ENCODE measurements at regions not wholly inside any gene's neighbourhood (a gene's known extent, or its start where the extent isn't known, plus 50 kb on each side); places are given as distances from the start of the nearest gene placed in this dataset.

DNA sequence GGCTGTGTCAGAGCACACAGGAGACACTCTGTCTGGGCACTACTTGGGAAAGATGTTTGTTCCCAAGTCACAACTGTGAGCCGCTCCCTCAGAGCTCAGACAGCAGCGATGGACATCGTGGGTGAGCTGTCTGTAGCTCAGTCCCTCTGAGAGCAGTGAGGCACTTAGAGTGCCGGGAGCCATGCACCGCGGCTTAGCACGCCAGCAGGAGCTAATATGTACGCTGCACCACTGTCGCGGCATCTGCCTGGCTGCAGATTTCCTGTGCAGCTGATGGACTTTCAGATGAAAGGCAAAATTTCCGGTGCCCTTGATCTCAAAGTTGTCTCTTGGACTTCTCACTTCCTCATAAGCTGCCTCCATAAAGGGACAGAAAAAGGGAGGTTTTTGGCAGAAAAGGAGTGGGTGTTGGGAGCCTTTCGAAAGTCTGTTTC, 92.8 kb upstream of the ZNF469 start:
- intact Hi-C loops (cut with DNase I) = no loop called here
- Histone ChIP-seq H3K4me1 (no peaks in the 10 kb centered on the region), H3K27me3 (no peaks in the 10 kb centered on the region), H3K9me3 (peaks cover 0 to 4% (median 0%) of the 10 kb centered on the region in 3 donors), H3K27ac (no peak overlapping the region), H3K4me3 (no peak overlapping the region), H3K36me3 (replicated peaks in 1 of 2; ENCODE audit: insufficient read depth in 1 of 2, low read depth in 2 of 2) (no peaks in the 10 kb centered on the region)
- WGBS, 2 donors = 45 to 76% methylated on average over 5 to 12 of the region's 12 CpGs
- TF ChIP-seq, protein P1, sequence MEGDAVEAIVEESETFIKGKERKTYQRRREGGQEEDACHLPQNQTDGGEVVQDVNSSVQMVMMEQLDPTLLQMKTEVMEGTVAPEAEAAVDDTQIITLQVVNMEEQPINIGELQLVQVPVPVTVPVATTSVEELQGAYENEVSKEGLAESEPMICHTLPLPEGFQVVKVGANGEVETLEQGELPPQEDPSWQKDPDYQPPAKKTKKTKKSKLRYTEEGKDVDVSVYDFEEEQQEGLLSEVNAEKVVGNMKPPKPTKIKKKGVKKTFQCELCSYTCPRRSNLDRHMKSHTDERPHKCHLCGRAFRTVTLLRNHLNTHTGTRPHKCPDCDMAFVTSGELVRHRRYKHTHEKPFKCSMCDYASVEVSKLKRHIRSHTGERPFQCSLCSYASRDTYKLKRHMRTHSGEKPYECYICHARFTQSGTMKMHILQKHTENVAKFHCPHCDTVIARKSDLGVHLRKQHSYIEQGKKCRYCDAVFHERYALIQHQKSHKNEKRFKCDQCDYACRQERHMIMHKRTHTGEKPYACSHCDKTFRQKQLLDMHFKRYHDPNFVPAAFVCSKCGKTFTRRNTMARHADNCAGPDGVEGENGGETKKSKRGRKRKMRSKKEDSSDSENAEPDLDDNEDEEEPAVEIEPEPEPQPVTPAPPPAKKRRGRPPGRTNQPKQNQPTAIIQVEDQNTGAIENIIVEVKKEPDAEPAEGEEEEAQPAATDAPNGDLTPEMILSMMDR (IDR thresholded peaks at IDR 0.05) = no peak
- TF ChIP-seq POLR2A (IDR thresholded peaks at IDR 0.05) = no peak
- no peak for ATAC-seq
- DNase-seq = no peak

DNA sequence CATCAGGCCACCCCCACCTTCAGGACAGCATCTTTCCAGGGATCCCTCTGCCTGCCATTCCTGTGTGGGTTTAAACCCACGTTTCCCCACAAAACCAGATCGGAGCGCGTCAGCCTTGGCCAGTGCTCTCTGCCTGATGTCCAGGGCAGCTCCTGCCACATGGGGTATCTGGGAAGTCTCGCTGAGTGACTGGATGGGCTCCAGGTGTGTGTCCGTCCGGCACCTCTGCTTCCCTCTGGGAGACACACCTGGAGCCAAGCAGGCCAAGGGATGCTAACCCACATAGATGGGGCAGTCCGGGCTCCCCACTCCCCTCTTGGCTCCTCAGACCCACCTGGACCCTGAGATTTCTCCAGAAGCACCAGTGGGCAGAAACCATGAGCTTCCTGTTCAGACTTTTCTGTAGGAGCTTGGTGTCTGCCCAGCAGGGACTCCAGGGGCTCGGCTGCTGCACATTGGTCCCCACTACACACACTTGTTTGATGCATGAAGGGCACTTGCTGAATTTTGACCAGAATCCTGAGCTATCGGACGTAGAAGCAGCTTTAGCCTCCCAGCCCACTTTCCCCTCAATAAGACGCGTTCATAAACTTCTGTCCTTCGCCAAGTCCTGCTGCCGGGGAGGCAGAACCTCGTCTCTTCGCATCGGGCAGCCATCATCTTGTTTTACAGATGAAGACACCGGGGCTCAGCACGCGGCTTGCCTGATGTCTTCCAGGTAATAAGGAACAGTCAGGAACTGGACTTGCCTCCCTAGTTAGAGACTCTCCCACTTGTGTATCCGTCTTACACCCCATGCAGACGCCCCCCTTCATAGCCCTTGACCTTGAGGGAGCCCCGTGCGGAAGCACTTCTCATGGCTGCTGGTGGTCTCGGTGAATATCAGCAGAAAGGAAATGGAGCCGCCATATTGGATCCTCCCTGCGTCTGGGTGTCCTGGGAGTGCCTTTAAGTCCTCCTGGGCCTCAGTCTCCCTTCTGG, 91.6 kb upstream of the ZNF469 start:
- no peak for TF ChIP-seq POLR2A (IDR thresholded peaks at IDR 0.05)
- TF ChIP-seq, protein P1 (IDR thresholded peaks at IDR 0.05) = no peak
- H3K27me3 ChIP-seq = no peaks in the 10 kb centered on the region
- H3K36me3 ChIP-seq (replicated peaks in 1 of 2; ENCODE audit: insufficient read depth in 1 of 2, low read depth in 2 of 2) = no peaks in the 10 kb centered on the region
- 71 to 74% methylated on average over 15 to 28 of the region's 28 CpGs for WGBS, 2 donors
- H3K4me1 ChIP-seq = no peaks in the 10 kb centered on the region
- H3K4me3 ChIP-seq = no peak overlapping the region
- no peak for ATAC-seq
- peaks cover 0 to 4% (median 0%) of the 10 kb centered on the region in 3 donors for H3K9me3 ChIP-seq
- no peak overlapping the region for H3K27ac ChIP-seq
- DNase-seq = no peak
- intact Hi-C loops (cut with DNase I) = no loop called here

DNA sequence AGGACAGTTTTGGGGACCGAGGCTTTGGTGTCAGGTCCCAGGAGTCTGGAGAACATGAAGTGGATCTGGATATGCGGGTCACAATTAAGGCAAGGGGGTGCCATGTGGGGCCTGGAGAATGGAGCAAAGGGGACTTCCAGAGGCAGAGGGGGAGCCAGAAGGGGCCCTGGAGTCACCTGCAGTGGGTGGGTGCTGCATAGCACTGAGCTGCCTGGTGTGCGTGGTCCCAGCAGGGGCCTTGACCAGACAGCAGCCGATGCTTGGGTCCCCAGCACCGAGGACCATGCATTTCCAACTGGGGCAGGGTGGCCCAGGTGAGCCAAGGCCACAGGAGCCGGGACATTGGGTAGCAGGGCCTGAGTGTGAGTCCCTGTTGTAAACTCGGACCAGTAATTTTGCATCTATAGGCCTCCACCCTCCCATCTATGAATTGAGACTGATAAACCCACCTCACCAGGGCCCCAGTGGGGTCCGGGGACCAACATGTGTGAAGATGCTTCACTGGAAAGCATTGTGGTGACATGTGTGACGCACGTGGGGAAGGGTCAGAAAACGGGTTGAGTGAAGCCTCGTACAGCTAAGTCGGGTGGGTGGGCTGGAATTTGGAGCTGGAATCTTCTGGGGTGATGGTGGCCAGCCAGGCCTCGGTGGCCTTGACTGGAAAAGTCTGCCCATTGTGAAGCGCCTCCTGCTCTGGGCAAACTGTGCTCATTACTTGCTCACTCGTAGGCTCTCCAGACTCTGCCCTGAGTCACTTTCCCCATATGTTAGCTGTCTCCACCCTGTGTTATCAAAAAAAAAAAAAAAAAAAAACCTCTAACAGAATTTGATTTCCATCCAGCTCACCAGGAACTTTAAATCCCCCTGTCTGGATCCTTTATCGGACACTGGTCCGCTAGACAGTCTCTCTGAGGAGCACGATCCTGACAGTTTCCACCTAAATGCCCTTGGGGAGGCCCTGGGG, 90.5 kb upstream of the ZNF469 start:
- 86 to 87% methylated on average over 15 to 19 of the region's 19 CpGs for WGBS, 2 donors
- Histone ChIP-seq H3K36me3 (replicated peaks in 1 of 2; ENCODE audit: insufficient read depth in 1 of 2, low read depth in 2 of 2) (no peaks in the 10 kb centered on the region), H3K9me3 (peaks cover 0 to 4% (median 0%) of the 10 kb centered on the region in 3 donors), H3K27me3 (no peaks in the 10 kb centered on the region), H3K4me1 (no peaks in the 10 kb centered on the region), H3K4me3 (no peak overlapping the region), H3K27ac (no peak overlapping the region)
- intact Hi-C loops (cut with DNase I) = no loop called here
- DNase-seq = no peak
- ATAC-seq = no peak
- TF ChIP-seq POLR2A (IDR thresholded peaks at IDR 0.05) = no peak
- TF ChIP-seq, protein P1 (IDR thresholded peaks at IDR 0.05) = no peak

DNA sequence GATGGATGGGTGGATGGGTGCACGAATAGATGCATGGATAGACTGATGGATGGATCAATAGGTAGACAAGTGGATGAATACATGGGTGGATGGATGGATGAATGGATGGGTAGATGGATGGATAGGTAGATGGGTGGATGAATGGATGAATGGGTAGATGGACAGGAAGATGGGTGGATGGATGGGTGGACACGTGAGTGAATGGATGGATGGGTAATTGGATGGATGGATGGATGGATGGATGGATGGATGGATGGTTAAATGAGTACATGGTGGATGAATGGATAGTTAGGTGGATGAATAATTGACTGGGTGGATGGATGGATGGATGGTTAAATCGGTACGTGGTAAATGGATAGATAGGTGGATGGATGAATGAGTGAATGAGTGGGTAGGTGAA, 89.7 kb upstream of the ZNF469 start:
- Histone ChIP-seq H3K4me1 (no peaks in the 10 kb centered on the region), H3K4me3 (no peak overlapping the region), H3K9me3 (peaks cover 0 to 4% (median 0%) of the 10 kb centered on the region in 3 donors), H3K27ac (no peak overlapping the region), H3K36me3 (replicated peaks in 1 of 2; ENCODE audit: insufficient read depth in 1 of 2, low read depth in 2 of 2) (no peaks in the 10 kb centered on the region), H3K27me3 (no peaks in the 10 kb centered on the region)
- WGBS, 2 donors = 91 to 95% methylated on average over 4 of the region's 4 CpGs
- intact Hi-C loops (cut with DNase I) = no loop called here
- DNase-seq (no peak), ATAC-seq (no peak)
- TF ChIP-seq, protein P1 (IDR thresholded peaks at IDR 0.05) = no peak
- TF ChIP-seq POLR2A (IDR thresholded peaks at IDR 0.05) = no peak
